ENCODE measurements at regions not wholly inside any gene's neighbourhood (a gene's known extent, or its start where the extent isn't known, plus 50 kb on each side); places are given as distances from the start of the nearest gene placed in this dataset.

GRCh38 chr22:48251629-48252028, 1489.2 kb downstream of the TBC1D22A start:
- TF ChIP-seq CTCF (IDR thresholded peaks at IDR 0.05 in 2 of 3, conservative IDR thresholded peaks at IDR 0.05 in 1 of 3; ENCODE audit: borderline replicate concordance in 1 of 3, insufficient read depth in 1 of 3, low read depth in 2 of 3, low read length in 2 of 3) (no peak), POLR2A (IDR thresholded peaks at IDR 0.05; ENCODE audit: borderline replicate concordance, extremely low read depth, insufficient read depth, insufficient read length) (no peak), EZH2 (IDR thresholded peaks at IDR 0.05) (no peak), SRF (IDR thresholded peaks at IDR 0.05; ENCODE audit: low read depth) (no peak), EZH2phosphoT487 (IDR thresholded peaks at IDR 0.05; ENCODE audit: borderline replicate concordance) (no peak), MAX (IDR thresholded peaks at IDR 0.05) (no peak), YY1 (IDR thresholded peaks at IDR 0.05; ENCODE audit: extremely low read depth, insufficient replicate concordance, low read depth, low read length) (no peak), CEBPB (IDR thresholded peaks at IDR 0.05; ENCODE audit: low read depth) (no peak), POLR2AphosphoS5 (IDR thresholded peaks at IDR 0.05; ENCODE audit: low read depth, low read length) (no peak), FOSL1 (IDR thresholded peaks at IDR 0.05; ENCODE audit: low read depth) (no peak), TCF7L2 (IDR thresholded peaks at IDR 0.05; ENCODE audit: borderline replicate concordance, extremely low read depth, insufficient read depth, insufficient read length) (no peak), ZFX (IDR thresholded peaks at IDR 0.05) (no peak), ELF1 (IDR thresholded peaks at IDR 0.05; ENCODE audit: borderline replicate concordance, low read depth) (no peak)
- TF ChIP-seq, protein P1, sequence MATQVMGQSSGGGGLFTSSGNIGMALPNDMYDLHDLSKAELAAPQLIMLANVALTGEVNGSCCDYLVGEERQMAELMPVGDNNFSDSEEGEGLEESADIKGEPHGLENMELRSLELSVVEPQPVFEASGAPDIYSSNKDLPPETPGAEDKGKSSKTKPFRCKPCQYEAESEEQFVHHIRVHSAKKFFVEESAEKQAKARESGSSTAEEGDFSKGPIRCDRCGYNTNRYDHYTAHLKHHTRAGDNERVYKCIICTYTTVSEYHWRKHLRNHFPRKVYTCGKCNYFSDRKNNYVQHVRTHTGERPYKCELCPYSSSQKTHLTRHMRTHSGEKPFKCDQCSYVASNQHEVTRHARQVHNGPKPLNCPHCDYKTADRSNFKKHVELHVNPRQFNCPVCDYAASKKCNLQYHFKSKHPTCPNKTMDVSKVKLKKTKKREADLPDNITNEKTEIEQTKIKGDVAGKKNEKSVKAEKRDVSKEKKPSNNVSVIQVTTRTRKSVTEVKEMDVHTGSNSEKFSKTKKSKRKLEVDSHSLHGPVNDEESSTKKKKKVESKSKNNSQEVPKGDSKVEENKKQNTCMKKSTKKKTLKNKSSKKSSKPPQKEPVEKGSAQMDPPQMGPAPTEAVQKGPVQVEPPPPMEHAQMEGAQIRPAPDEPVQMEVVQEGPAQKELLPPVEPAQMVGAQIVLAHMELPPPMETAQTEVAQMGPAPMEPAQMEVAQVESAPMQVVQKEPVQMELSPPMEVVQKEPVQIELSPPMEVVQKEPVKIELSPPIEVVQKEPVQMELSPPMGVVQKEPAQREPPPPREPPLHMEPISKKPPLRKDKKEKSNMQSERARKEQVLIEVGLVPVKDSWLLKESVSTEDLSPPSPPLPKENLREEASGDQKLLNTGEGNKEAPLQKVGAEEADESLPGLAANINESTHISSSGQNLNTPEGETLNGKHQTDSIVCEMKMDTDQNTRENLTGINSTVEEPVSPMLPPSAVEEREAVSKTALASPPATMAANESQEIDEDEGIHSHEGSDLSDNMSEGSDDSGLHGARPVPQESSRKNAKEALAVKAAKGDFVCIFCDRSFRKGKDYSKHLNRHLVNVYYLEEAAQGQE (IDR thresholded peaks at IDR 0.05; ENCODE audit: low read depth) = no peak
